ENCODE measurements at regions not wholly inside any gene's neighbourhood (a gene's known extent, or its start where the extent isn't known, plus 50 kb on each side); places are given as distances from the start of the nearest gene placed in this dataset.
"Not testable (repeated sequence)": the region's sequence is repeated elsewhere in the genome, so short reads cannot be mapped to it uniquely, and the experiment has no call there.

- Histone ChIP-seq H2AFZ (ENCODE audit: low read depth, low read length) (no peak overlapping the region), H3K79me2 (ENCODE audit: insufficient read depth, low read length) (no peaks in the 10 kb centered on the region), H3K36me3 (ENCODE audit: insufficient read depth, low read length) (no peaks in the 10 kb centered on the region), H3K4me1 (ENCODE audit: insufficient read depth, low read length) (no peaks in the 10 kb centered on the region), H3K4me3 (ENCODE audit: low read depth in 1 of 2, low read length in 2 of 2) (no peak overlapping the region), H3K27ac (ENCODE audit: low read length) (no peak overlapping the region), H3K9ac (ENCODE audit: low read depth, low read length) (no peak overlapping the region), H3K9me3 (ENCODE audit: insufficient read depth, low read length, severe bottlenecking) (no peaks in the 10 kb centered on the region), H3K27me3 (ENCODE audit: insufficient read depth, low read length, poor library complexity) (no peaks in the 10 kb centered on the region), H4K20me1 (ENCODE audit: insufficient read depth, low read length) (no peaks in the 10 kb centered on the region; the same call in 1 of the 2 replicates), H3K4me2 (ENCODE audit: insufficient read depth, low read length) (no peak overlapping the region)
- ATAC-seq (ENCODE audit: insufficient read depth, low read depth) = no peak
- no peak for TF ChIP-seq CTCF (IDR thresholded peaks at IDR 0.05; ENCODE audit: borderline replicate concordance, extremely low read depth, low read length, poor library complexity, severe bottlenecking)
- TF ChIP-seq EZH2 (IDR thresholded peaks at IDR 0.05; ENCODE audit: borderline replicate concordance, low read depth, low read length, severe bottlenecking) = no peak
- DNase-seq = no peak
Measured at GRCh38 chr2:20113986-20114938, 62.8 kb upstream of the LAPTM4A start.

GRCh38 chr2:20113004-20113796 lies 61.8 kb upstream of the LAPTM4A start:
- H3K27ac ChIP-seq (ENCODE audit: low read length) = no peak overlapping the region
- no peaks in the 10 kb centered on the region; the same call in 1 of the 2 replicates for H4K20me1 ChIP-seq (ENCODE audit: insufficient read depth, low read length)
- TF ChIP-seq CTCF (IDR thresholded peaks at IDR 0.05; ENCODE audit: borderline replicate concordance, extremely low read depth, low read length, poor library complexity, severe bottlenecking) = no peak
- no peak for TF ChIP-seq EZH2 (IDR thresholded peaks at IDR 0.05; ENCODE audit: borderline replicate concordance, low read depth, low read length, severe bottlenecking)
- H3K36me3 ChIP-seq (ENCODE audit: insufficient read depth, low read length) = no peaks in the 10 kb centered on the region
- no peaks in the 10 kb centered on the region for H3K79me2 ChIP-seq (ENCODE audit: insufficient read depth, low read length)
- ATAC-seq (ENCODE audit: insufficient read depth, low read depth) (no peak), DNase-seq (no peak)
- no peak overlapping the region for H3K4me3 ChIP-seq (ENCODE audit: low read depth in 1 of 2, low read length in 2 of 2)
- no peaks in the 10 kb centered on the region for H3K27me3 ChIP-seq (ENCODE audit: insufficient read depth, low read length, poor library complexity)
- H3K4me1 ChIP-seq (ENCODE audit: insufficient read depth, low read length) = no peaks in the 10 kb centered on the region
- H3K9me3 ChIP-seq (ENCODE audit: insufficient read depth, low read length, severe bottlenecking) = no peaks in the 10 kb centered on the region
- H3K4me2 ChIP-seq (ENCODE audit: insufficient read depth, low read length) = no peak overlapping the region
- H3K9ac ChIP-seq (ENCODE audit: low read depth, low read length) = no peak overlapping the region
- no peak overlapping the region for H2AFZ ChIP-seq (ENCODE audit: low read depth, low read length)

- H3K27ac ChIP-seq (ENCODE audit: low read length); H3K27me3 ChIP-seq (ENCODE audit: insufficient read depth, low read length, poor library complexity); DNase-seq; H3K4me2 ChIP-seq (ENCODE audit: insufficient read depth, low read length); H3K4me3 ChIP-seq (ENCODE audit: low read depth in 1 of 2, low read length in 2 of 2); H3K4me1 ChIP-seq (ENCODE audit: insufficient read depth, low read length); H3K9me3 ChIP-seq (ENCODE audit: insufficient read depth, low read length, severe bottlenecking); H2AFZ ChIP-seq (ENCODE audit: low read depth, low read length); H3K36me3 ChIP-seq (ENCODE audit: insufficient read depth, low read length); H3K9ac ChIP-seq (ENCODE audit: low read depth, low read length); H3K79me2 ChIP-seq (ENCODE audit: insufficient read depth, low read length); ATAC-seq (ENCODE audit: insufficient read depth, low read depth); H4K20me1 ChIP-seq (ENCODE audit: insufficient read depth, low read length): not testable (repeated sequence)
Measured at GRCh38 chr2:20112361-20112760, 60.9 kb upstream of the LAPTM4A start.
